Renal pelvis (tissue), 1 donor: ENCODE measurements at regions not wholly inside any gene's neighbourhood (a gene's known extent, or its start where the extent isn't known, plus 50 kb on each side); places are given as distances from the start of the nearest gene placed in this dataset.
"Not testable (repeated sequence)": the region's sequence is repeated elsewhere in the genome, so short reads cannot be mapped to it uniquely, and the experiment has no call there.

Source experiments
- DNase-seq: peaks from one replicate; pipeline ENCODE4 v3.0.0-alpha.2; 2013

DNA sequence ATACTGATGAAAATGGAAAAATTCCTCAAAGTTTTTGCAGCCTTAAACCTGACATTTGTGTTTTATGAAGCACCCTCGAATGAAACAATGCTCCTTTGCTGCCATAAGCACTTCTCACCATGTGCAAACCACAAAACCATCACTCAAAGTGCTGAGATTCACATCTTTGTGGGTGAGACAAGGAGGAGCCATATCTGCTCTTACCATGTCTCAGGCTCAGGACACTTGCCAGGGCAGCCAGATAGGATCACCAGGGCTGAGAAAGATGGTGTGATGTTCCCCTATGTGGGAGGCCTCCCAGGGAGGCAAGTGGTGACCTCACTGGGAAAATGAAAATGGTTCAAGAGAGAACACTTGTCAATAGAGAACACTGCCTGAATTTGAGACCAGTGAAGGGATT lies 120.4 kb downstream of the CCDC34 start:
- no peak for DNase-seq

DNA sequence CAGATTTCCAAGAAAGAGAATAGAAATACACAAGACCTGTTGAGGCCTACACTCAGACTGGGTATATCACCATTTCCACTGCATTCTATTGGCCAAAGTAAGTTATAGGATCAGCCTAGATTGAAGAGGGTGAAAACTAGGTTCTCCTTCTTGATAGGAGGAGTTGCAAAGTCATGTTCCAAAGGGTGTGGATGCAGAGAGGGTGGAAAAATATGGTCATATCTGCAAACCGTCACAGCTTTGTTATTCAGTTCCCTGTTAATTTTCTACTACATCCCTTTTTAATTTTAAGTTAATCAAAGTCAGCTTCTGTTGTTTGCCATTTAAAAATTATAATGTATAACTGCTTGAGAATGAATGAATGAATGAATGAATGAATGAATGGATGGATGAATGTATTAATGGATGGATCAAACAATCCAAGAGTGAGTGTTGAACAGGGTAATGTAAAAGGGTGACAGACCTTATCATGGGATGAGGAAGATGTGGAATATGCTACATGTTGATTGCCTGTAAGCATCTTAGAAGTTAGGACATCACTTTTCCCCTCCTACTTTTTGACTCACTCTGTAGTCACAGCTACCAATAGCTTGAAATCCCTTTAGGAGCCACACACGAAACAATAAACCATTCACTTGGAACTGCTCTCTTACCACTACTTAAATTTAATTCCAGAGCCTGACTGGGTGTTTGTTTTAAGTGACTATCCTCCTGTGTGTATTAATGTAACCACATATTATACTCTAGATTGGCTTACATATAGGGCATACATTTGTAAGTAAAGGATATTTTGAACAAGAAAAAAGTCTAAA lies 121.5 kb downstream of the CCDC34 start:
- no peak for DNase-seq

DNA sequence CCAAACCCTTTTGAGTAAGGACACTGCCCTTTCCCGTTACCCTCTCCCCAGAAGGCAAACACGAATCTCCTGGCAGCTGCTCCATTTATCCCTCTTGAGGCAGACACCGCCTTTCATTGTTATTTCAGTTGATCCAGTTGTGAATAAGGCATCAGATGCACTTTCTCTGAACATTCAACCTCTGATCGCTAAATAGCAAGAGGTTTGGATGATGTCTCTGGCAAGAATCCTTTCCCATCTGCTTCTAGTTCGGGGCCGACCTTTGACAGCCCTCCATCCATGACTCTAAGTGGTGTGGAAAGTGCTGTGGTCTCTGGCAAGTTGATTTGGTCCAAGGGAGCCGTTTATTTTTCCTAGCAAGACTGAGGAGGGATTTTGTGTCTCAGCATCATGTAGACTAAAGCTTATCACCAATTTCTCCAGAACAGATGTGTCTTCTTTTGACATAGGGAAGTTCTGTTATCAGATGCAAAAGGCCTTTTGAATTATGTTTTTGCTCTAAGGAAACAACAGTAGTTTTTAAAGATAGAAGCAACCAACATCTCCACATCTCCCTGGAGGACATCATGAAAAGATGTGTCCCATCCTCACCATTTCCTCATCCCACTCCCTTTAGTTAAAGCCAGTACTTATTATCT lies 123.6 kb downstream of the CCDC34 start:
- DNase-seq, result no peak

DNA sequence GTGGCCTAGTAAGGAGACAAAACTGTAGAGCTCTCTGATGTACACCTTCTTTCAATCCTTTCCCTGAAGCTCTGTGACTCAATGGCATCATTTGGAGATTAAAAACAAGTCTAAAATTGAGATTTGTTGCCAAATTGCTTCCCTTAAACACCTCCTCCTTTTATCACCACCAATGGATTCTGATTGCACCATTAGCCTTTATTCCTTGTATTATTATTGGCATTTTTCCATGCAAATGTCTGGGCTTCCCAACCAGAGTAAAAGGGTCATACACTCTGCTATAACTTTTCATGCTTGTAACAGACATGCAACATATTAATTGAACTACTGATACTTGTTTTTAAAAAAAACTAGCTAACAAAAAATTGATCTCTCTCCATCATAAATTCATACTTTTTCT lies 124.2 kb downstream of the CCDC34 start:
- DNase-seq, result no peak

DNA sequence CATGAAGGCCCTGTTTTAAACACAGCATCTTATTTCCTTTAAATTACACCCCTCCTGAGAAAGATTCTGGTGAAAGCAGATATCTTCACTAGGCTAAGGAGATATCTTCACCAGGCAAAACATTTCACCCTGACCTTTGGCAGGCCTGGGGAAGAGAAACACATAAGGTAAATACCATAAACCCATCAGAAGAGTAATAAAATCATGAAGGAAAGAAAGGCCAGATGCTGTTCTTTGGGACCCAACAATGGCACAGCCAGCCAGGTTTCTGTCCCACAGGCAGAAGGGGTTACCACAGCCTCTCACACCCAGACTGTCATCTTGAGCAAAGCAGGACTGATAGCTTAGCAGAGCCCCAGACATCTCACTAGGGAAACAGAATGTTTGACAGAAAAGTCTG lies 125.4 kb downstream of the CCDC34 start:
- DNase-seq, result no peak

DNA sequence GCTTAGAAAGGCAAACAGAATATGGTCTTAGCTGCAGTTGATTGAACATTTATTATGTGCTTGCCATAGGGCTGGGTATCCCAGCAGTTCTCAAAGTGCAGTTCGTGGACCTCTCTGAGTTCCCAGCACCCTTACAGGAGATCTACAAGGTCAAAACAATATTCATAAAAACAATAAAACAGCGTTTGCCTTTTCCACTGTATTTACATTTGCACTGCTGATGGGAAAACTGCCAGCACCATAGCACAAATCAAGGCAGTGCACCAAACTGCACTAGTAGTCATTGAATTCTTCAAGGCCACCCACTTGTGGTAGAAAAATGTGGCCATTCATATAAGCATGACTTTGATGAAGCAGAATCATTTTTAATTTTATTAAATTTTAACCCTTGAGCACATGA lies 128.1 kb downstream of the CCDC34 start:
- DNase-seq, result no peak

DNA sequence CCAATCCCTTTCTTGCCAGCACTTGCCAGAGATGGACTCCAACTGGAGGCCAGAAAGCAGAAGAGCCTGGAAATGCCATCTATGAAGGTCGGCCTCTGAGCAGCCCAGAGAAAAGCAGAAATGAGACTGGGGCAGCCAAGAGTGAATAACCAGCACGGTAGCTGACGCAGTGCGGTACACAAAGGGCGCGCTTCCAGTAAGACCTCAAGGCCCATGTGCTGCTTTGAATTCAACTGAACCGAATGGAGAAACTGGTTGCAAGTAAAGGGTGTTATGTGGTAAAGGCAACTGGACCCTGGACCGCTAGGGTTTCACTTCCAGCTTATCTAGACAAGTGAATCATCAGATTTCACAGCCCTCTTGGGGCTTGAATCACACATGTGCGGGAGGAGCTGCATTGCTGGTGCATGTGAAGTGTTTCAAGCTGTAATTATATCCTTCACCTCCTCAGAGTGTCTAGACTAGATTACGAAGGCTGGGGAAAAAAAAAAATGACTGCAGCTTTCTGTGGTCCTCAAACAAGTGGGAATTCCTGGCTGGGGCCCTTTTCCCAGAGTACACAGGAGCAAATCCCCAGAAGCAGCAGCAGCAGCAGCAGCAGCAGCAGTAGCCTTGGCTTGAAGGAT lies 128.9 kb downstream of the CCDC34 start:
- peak; percentile 64 for DNase-seq

DNA sequence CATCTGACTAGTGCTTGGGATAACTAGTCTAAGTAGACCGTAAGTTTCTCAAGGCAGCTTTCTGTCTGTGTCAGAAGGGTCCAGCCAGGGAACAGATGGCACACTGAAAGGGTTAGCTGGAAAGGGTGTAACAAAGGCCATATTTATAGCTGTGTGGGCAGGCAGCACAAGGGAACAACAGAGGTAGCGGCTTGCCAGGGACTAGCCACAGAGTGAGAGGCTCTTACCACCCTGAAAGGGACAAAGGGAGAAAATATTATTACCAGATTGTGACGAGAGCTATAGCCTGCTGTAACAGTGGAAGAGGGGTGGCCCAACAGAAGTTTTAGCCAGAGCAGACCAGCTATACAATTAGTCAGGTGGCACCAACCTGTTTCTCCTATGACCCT lies 129.4 kb downstream of the CCDC34 start:
- DNase-seq, result no peak

DNA sequence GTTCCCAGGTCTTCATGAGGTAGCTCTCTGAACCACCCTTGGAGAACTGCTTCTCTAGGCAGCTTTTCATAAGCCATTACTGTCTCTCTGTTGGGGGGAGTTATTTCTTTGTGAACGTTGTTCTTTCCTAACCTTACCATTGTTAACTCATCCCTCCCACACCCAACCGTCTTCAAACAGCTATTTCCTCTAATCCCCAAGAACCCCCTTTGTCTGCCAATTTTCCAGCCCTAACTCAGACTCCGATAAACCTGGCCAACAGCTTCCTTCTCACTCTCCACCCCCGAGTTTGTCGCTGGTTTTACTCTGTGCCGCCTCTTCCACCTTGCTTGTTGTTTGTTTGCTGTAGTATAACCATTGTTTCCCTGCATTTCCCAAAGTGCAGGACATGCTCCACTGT lies 131.5 kb downstream of the CCDC34 start:
- DNase-seq, result no peak

DNA sequence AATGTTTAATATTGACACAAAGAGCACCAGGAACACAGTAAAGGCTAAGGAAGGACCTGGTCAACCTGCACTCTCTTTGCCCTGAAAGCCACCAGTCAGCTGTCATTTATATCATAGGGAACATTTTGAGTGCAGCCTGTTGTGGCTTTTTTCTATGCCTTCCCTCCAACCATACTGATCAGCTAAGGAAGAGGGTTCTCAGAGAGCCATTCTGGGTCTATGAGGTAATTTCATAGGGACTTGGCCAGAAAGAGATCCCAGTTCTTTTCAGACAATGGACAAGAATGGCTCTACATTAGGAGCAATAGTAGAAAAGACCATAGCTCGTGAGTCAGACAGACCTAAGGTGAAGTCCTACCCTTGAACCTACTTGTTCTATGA lies 132.8 kb downstream of the CCDC34 start:
- DNase-seq, result no peak

DNA sequence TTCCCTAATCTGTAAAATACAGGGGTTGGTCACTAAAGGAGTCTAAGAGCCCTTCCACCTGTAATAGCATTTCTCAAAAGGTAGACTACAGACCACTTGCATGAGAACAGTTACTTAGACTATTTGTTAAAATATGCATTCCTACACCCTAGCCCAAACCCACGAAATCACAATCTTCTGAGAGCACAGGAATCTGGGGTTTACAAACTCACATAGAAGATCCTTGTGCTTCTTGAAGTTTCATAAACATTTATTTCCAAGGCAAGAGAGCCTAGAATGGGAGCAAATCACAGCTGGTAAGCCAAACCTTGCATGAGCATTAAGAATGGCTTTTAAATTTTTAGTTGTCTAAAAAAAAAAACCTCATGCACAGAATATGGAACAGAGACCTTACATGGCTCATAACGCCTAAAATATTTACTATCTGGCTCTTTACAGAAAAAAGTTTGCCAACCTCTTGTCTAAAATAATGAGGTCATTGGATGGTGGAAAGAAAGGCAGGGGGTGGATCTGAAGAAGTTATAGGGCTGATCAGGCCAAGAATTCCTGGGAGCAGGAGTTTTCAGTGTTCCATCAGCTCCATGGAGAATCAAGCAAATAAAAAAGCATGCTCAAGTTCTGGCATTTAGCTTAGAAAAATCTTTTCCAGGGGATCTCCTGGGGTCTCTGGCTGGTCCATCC lies 133.4 kb downstream of the CCDC34 start:
- no peak for DNase-seq

DNA sequence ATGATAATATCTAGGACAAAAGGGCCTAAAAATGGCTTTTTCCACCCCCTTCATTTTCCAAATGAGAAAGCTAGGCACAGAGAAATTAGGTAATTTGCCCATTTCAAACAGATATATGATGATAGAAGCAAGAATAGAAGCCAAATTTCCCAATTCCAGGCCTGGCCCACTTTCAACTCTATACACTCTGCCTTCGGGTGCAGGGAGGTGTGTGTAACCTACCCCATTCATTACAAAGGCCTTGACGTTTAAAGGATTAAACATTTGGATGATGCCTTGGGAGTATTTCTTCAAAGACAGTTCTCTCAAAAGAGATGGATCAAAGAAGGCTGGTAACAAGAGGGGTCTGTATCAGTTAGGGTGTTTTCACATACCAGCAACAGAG lies 134.1 kb downstream of the CCDC34 start:
- no peak for DNase-seq

DNA sequence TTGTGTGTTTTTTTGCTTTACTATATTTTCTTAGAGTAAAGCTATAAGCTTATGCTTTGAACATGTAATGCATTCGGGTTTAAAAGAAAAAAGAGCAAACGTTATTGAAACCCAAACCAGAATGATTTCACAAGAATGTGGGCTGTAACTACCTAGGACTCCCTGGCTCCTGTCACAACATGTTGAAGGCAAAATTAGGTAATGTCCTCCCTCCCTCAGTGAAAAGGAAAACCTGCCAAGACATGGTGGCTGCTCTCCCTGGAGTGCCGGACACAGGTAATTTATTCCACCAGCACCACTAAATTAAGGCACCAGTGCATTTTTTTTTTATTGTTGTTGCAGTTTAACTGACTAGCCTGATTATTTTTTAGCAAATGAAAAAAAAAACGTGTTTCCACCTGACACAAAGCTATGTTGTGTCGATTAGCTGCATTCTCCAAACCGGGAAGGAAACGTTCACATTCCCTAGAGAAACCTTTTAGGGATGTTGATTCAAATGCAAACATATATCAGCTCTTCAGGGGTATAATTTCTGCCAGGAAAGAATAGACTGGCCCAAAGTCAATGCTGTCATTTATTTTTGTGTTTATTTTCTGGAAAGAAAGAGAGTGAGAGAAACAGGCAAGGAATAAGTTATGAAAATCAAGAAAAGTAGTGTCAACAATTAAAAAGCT lies 134.6 kb downstream of the CCDC34 start:
- DNase-seq, result no peak

DNA sequence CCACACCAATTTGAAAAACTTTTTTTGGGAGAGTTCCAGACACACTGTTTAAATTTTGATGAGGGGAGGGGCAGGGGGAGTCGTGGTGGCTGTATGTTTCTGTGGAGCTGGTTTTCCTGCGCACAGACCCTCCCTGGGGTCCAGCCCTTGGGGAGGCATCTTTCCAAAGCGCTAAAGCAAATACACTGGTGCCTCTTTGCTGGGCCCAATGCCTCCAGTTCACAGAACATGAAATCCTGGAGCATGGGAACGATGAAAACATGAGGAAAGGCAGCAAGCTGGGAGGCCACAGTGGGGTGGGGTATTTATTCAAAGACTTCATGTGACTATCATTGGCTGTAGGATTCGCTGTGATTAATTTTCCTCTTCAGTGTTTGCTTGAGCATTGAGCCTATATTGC lies 135.3 kb downstream of the CCDC34 start:
- no peak for DNase-seq

DNA sequence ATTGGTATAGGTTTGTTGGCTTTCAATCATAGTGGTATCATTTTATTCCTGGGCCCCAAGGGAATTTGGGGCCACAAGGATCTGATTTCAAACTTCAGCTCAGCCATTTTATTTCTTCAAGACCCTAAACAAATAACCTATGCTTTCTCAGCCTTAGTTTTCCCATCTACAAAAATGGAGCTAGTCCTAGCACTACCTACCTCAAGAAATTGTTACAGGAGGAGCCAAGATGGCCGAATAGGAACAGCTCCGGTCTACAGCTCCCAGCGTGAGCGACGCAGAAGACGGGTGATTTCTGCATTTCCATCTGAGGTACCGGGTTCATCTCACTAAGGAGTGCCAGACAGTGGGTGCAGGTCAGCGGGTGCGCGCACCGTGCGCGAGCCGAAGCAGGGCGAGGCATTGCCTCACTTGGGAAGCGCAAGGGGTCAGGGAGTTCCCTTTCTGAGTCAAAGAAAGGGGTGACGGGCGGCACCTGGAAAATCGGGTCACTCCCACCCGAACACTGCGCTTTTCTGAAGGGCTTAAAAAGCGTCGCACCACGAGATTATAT lies 143.5 kb downstream of the CCDC34 start:
- DNase-seq, result not testable (repeated sequence)

DNA sequence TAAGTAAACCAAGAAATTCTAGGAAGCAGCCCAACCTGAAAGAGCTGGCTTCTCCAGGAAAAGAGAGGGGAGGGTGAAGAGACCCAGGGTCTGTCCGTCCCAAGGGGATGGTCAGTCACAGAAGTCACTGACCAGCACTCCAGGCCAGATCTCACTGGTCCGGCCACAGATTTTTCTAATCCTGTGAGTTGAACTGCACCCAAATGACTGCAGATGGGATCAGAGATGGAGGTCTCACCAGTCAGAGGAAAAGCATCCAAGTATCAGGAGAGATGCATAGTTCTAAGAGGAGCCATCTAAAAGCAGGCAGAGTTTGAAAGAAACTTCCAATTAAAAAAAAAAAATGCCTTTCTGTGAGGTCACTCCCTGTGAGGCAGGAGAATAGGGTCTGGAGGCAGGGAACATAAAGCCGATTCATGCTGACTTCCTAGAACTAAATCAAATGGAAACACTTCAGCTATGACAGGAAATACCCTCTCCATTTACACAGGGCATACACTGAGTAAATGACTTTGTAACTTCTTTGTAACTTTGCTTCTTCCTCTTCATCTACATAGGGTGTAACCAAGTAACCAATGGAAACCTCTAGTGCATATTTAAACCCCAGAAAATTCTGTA lies 144.5 kb downstream of the CCDC34 start:
- DNase-seq, result no peak

DNA sequence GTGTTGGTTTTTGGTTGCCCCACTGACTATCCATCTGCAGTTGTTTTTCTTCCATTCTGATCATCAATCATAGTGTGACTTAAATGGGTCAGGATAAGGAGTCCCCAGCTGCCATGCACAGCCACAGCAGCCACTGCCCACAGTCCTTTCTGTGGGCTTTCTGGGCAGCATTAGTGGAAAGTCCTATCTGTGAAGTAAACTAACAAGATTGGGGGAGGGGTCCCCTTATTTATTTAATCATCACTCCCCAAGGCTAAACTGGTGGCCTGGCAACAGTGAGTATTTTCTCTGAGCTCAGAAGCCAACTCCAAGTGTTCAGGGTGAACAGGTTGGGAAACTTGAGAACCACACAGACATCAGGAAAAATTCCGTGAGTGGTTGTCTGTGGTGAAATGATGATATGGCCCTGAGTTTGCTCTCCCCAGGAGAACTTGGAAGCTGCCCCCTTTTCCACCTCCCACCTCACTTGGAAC lies 145.0 kb downstream of the CCDC34 start:
- peak; percentile 55 for DNase-seq

DNA sequence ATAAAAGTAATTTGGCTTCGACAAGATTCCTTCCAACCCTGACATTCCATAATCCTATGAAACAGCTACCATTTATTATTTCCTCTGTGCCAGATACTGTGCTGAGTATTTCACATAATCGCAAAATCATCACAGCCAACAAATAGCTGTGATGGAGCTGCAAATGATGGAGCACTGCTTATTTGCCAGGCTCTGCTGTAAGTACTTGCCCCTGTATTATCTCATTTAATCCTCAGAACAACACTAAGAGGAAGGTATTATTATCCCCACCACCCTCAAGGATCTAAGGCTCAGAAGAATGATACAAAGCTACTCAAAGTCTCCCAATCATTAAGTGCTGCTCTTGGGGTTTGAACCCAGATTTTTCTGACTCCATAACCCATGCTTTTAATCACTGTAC lies 145.5 kb downstream of the CCDC34 start:
- DNase-seq, result no peak

DNA sequence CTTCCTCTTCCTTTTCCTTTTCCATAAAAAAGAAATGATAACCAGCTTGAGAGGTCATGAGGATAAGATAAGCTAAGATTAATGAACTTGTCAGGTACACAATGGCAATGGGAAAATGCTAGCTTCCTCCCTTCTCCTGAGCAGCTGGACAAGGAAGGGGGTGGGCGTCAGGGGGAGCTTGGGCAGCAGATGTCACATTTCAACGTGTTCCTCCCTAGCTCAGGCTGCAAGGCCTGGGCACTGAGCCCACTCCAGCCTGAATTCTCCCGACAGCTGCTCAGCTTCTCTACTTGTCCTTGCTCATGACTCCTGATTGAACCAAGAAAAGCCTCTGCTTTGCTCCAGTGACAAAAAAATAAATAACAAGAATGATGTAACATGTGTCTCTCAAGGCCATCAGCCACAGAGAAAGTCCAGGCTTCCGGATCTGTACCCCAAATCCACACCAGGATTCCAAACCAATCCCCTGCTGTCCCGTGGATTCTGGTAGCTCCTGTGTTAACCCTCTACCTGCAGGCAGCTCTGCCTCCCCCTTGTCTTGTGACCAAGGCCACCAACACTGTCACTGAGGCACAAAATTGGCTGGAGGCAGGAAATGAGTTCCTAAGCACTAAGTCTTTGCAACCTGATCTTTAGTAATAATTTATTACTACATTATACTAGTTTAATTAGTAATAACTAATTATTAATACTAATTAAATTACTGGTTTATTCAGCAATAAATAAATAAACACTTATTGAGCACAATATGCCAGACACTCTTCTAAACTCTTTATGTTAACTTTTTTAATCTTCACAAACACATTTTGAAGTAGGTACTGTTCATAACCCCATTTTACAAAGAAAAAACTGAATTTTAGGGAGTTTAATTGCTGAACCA lies 146.5 kb downstream of the CCDC34 start:
- peak; percentile 87 for DNase-seq
